NB4 (cell line): ENCODE measurements at regions not wholly inside any gene's neighbourhood (a gene's known extent, or its start where the extent isn't known, plus 50 kb on each side); places are given as distances from the start of the nearest gene placed in this dataset.

Source experiments
- CTCF ChIP-seq: IDR thresholded peaks from one replicate; pipeline ENCODE4 v1.5.1; 2012; ENCODE audit warnings: low read depth, low read length
- POLR2A ChIP-seq: IDR thresholded peaks from 2 replicates; pipeline ENCODE4 v1.6.1; 2011; ENCODE audit warnings: mild to moderate bottlenecking; ENCODE audit not compliant: insufficient read length; ENCODE audit errors: extremely low read depth

GRCh38 chr12:111074965-111075364 is 154.6 kb upstream of the MYL2 start:
- TF ChIP-seq CTCF (no peak), POLR2A (no peak)
